HUES64 (cell line): ENCODE measurements at regions not wholly inside any gene's neighbourhood (a gene's known extent, or its start where the extent isn't known, plus 50 kb on each side); places are given as distances from the start of the nearest gene placed in this dataset.

Experiments used
- H3K27ac ChIP-seq: 2 replicates; pipeline ENCODE4 v1.7.0; 2013; ENCODE audit warnings: low read depth, low read length, inconsistent platforms
- H3K27me3 ChIP-seq: 2 replicates; pipeline ENCODE4 v1.6.1; 2013; ENCODE audit warnings: mild to moderate bottlenecking, low read length; ENCODE audit not compliant: insufficient read depth
- H3K36me3 ChIP-seq: 2 replicates; pipeline ENCODE4 v1.6.1; 2013; ENCODE audit warnings: mild to moderate bottlenecking, low read length; ENCODE audit not compliant: insufficient read depth
- H3K4me1 ChIP-seq: 2 replicates; pipeline ENCODE4 v1.6.1; 2013; ENCODE audit warnings: mild to moderate bottlenecking, low read length, moderate library complexity; ENCODE audit not compliant: insufficient read depth
- H3K4me3 ChIP-seq: 2 replicates; pipeline ENCODE4 v1.5.1; 2013; ENCODE audit warnings: mild to moderate bottlenecking, low read length, moderate library complexity
- H3K9ac ChIP-seq: 2 replicates; pipeline ENCODE4 v1.6.1; 2013; ENCODE audit warnings: mild to moderate bottlenecking, low read depth, low read length
- H3K9me3 ChIP-seq: 2 replicates; pipeline ENCODE4 v1.6.1; 2013; ENCODE audit warnings: low read depth, low read length; ENCODE audit not compliant: insufficient read depth
- WGBS: fragments of 150-250, 120-280 bp; methylation state at CpG from one replicate; pipeline ENCODE4 v1.1.7; 2013; ENCODE audit warnings: missing lambda C conversion rate; 5-methylcytosine and 5-hydroxymethylcytosine counted together

DNA sequence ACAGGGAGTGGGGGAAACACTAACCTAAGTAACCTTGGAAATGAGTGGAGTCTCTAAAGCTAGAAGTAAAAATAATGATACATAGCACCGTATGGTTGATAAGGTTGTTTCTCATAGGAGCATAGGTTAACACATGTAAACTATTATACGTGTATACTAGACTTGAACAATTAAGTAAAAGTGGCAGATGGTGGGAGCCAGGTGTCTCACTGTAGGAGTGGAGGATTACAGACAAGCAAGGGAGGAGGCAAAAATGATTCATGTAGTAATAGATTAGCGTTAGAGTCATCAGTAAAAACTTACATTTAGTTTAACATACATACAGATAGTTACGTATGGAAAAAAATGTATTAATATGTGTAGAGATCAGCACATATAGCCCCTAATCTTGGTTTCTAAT lies 138.4 kb upstream of the DSCAM start:
- H3K27ac ChIP-seq, result no peak overlapping the region
- 100% methylated on average over 2 of the region's 4 CpGs for WGBS
- peaks cover 19% of the 10 kb centered on the region for H3K9me3 ChIP-seq
- no peaks in the 10 kb centered on the region for H3K36me3 ChIP-seq
- no peak overlapping the region for H3K9ac ChIP-seq
- no peaks in the 10 kb centered on the region for H3K27me3 ChIP-seq
- H3K4me3 ChIP-seq, result no peak overlapping the region
- no peaks in the 10 kb centered on the region for H3K4me1 ChIP-seq

- H3K36me3 ChIP-seq, result no peaks in the 10 kb centered on the region
- H3K27me3 ChIP-seq, result no peaks in the 10 kb centered on the region
- no peak overlapping the region for H3K9ac ChIP-seq
- no peaks in the 10 kb centered on the region for H3K4me1 ChIP-seq
- no peak overlapping the region for H3K27ac ChIP-seq
- no peaks in the 10 kb centered on the region for H3K9me3 ChIP-seq
- WGBS, result 96% methylated on average over 2 of the region's 2 CpGs
- H3K4me3 ChIP-seq, result no peak overlapping the region
Measured at GRCh38 chr21:40990366-40990765, 143.4 kb upstream of the DSCAM start.

DNA sequence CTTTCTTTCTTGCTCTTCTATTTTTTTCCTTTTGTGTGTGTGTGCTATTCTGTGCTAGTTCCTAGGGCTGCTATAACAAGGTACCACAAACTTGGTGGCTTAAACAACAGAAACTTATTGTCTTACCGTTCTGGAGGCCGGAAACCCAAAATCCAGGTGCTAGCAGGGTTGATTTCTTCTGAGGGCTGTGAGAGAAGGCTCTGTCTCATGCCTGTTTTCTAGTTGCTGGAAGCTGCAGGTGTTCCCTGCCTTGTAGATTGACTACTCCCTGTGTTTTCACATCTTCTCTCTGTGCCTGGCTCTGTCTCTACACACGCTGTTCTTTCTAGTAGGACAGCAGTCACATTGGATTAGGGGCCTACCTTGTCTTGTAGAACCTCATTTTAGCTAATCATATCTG lies 150.9 kb upstream of the DSCAM start:
- Histone ChIP-seq H3K36me3 (no peaks in the 10 kb centered on the region), H3K4me1 (no peaks in the 10 kb centered on the region), H3K27me3 (no peaks in the 10 kb centered on the region), H3K4me3 (no peak overlapping the region), H3K27ac (no peak overlapping the region), H3K9me3 (peaks cover 12% of the 10 kb centered on the region; the same call in 1 of the 2 replicates), H3K9ac (no peak overlapping the region)
- 93% methylated on average over 3 of the region's 3 CpGs for whole genome bisulfite sequencing

- Histone ChIP-seq H3K4me3 (no peak overlapping the region), H3K27me3 (no peaks in the 10 kb centered on the region), H3K9me3 (peaks cover 12% of the 10 kb centered on the region; the same call in 1 of the 2 replicates), H3K36me3 (no peaks in the 10 kb centered on the region), H3K9ac (no peak overlapping the region), H3K4me1 (no peaks in the 10 kb centered on the region), H3K27ac (no peak overlapping the region)
- WGBS, result no CpG with 5 or more reads among the region's 1 CpG
Measured at GRCh38 chr21:41000838-41001237, 153.9 kb upstream of the DSCAM start.

- Histone ChIP-seq H3K27me3 (no peaks in the 10 kb centered on the region), H3K27ac (no peak overlapping the region), H3K4me1 (no peaks in the 10 kb centered on the region), H3K36me3 (no peaks in the 10 kb centered on the region), H3K9ac (no peak overlapping the region), H3K9me3 (0 out of 2 replicates have a peak, but pooled peaks cover 5% of the 10 kb centered on the region), H3K4me3 (no peak overlapping the region)
- 96% methylated on average over 6 of the region's 6 CpGs for WGBS
Measured at GRCh38 chr21:41006636-41007035, 159.7 kb upstream of the DSCAM start.

- no peaks in the 10 kb centered on the region for H3K4me1 ChIP-seq
- H3K27ac ChIP-seq, result no peak overlapping the region
- no peaks in the 10 kb centered on the region for H3K27me3 ChIP-seq
- no peak overlapping the region for H3K9ac ChIP-seq
- H3K9me3 ChIP-seq, result 0 out of 2 replicates have a peak, but pooled peaks cover 5% of the 10 kb centered on the region
- no peak overlapping the region for H3K4me3 ChIP-seq
- H3K36me3 ChIP-seq, result no peaks in the 10 kb centered on the region
- 95% methylated on average over 6 of the region's 6 CpGs for WGBS
Measured at GRCh38 chr21:41008351-41008750, 159.6 kb upstream of the BACE2 start.

DNA sequence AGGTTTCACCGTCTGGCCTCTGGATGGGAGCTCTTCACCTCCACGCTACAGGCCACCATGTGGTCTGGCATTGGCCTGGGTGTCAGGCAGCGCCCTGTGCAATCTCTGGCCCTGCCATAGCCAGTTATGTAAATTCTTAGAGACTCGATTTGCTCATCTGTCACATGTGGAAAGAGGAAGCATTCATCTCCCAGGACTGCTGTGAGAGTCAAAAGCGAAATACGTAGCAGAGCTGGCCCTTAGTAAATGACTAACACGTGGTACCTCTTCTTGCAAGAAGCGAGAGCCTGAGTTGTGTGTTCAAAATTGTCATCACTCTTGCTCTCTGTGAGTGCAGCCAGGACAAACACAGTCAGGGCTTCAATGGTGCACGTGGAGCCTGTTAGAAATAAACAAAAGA lies 159.0 kb upstream of the BACE2 start:
- WGBS, result 83% methylated on average over 9 of the region's 9 CpGs
- no peaks in the 10 kb centered on the region for H3K27me3 ChIP-seq
- H3K4me3 ChIP-seq, result no peak overlapping the region
- no peak overlapping the region for H3K9ac ChIP-seq
- H3K4me1 ChIP-seq, result no peaks in the 10 kb centered on the region
- H3K27ac ChIP-seq, result no peak overlapping the region
- H3K36me3 ChIP-seq, result no peaks in the 10 kb centered on the region
- 0 out of 2 replicates have a peak, but pooled peaks cover 5% of the 10 kb centered on the region for H3K9me3 ChIP-seq

DNA sequence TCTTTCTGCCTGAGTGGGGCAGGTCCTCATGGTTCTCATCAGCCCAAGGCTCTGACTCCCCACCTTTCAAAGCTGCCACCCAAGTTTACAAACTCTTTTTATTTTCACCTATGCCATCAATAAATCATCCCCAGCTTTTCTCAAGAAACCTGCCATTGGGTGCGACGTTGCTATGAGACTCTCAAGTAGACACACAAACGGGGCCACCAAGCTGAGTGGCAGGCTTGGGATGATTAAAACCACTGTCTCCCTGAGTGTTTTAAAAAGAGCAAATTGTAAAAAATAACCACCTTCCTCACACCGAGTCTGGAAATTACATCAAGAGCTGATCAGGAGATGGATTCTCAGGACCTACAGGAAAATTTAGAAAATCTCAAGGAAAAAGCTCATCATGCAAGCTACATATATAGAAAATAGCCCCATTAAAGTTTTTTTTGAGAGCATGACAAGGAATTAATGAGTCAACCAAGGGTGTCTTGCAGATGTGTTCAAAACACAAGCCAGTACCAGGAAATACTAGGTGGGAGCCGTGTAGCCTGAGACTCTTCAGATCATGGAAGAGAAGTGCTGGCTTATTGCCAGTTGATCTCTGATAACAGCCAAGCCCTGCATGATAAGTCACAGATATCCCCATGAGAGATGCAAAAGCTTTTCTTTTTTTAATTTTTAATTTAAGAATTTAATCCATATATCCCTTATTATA lies 158.4 kb upstream of the BACE2 start:
- H3K27me3 ChIP-seq, result no peaks in the 10 kb centered on the region
- H3K4me1 ChIP-seq, result no peaks in the 10 kb centered on the region
- no peak overlapping the region for H3K27ac ChIP-seq
- 93% methylated on average over 5 of the region's 5 CpGs for WGBS
- H3K36me3 ChIP-seq, result no peaks in the 10 kb centered on the region
- H3K9me3 ChIP-seq, result 0 out of 2 replicates have a peak, but pooled peaks cover 5% of the 10 kb centered on the region
- no peak overlapping the region for H3K9ac ChIP-seq
- no peak overlapping the region for H3K4me3 ChIP-seq

DNA sequence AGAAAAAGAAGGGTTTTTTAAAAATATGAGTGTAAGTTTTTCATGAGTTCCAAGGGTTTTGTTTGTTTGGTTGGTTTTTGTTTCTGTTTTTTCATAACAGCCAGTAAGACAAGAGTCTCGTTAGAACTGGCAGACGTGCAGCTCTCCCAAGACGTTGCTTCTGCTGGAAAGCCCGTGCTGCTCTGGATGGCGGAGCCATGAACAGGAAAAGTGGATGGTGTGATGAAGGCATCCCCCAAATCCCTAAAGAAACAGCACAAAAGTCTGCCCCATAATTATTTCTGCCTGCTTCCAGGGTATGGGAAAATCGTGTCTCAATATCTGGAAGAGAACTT lies 157.9 kb upstream of the BACE2 start:
- no peak overlapping the region for H3K4me3 ChIP-seq
- WGBS, result 93% methylated on average over 5 of the region's 6 CpGs

DNA sequence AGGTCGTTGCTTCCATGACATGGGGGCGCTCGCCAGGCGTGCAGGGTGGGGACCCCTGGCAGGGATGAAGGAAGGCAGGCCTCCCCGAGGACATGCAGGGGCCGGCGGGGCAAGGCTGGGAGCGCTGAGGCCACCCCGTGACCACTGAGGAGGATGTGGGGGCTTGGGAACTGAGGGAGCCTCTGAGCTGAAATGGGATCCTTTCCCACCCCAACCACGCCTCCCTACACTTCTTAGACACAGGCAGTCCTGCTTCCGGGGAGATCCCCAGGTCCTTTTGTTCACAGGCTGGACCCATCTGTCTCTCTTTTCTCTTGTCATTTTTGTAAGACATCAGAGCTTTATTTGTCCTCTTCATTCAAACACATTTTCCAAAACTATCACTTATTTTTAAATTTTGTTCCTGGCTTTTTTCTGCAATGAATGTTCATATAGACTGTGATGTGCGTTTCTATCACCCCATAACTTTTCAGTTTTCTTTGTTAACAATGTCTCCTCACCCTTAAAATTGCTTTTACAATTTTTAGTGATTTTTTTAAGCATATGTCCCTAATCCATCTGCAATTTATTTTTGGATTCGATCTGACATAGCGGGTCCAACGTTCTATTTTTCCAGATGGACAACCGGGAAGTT lies 156.7 kb upstream of the BACE2 start:
- Histone ChIP-seq H3K9ac (no peak overlapping the region), H3K27ac (no peak overlapping the region), H3K27me3 (no peaks in the 10 kb centered on the region), H3K9me3 (0 out of 2 replicates have a peak, but pooled peaks cover 5% of the 10 kb centered on the region), H3K4me3 (no peak overlapping the region), H3K36me3 (no peaks in the 10 kb centered on the region), H3K4me1 (no peaks in the 10 kb centered on the region)
- WGBS, result 92% methylated on average over 16 of the region's 16 CpGs

More for the DNA sequence above, 157.9 kb upstream of the BACE2 start:
- Histone ChIP-seq H3K9ac (no peak overlapping the region), H3K27ac (no peak overlapping the region), H3K27me3 (no peaks in the 10 kb centered on the region), H3K36me3 (no peaks in the 10 kb centered on the region), H3K4me1 (no peaks in the 10 kb centered on the region), H3K9me3 (0 out of 2 replicates have a peak, but pooled peaks cover 5% of the 10 kb centered on the region)

DNA sequence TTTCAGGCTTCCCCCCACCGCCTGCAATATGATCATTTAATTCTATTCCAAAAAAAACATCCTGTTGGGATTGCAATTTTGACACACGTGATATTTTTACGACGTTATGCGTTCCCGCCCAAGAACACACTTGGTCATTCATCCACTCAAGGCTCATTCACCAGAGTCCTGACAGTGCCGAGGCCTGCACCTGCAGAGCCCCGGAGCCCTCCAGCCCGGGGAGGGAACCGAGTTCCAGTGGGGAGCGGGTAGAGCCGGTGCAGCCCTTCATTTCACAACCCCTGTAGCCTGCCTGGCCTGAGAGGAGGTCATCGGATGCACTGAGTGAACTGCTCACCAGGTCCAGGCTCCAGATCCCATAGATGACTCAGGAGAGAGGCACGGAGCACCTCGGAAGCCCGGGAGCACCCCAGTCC lies 156.0 kb upstream of the BACE2 start:
- Histone ChIP-seq H3K36me3 (no peaks in the 10 kb centered on the region), H3K4me1 (no peaks in the 10 kb centered on the region), H3K9me3 (0 out of 2 replicates have a peak, but pooled peaks cover 5% of the 10 kb centered on the region), H3K4me3 (no peak overlapping the region), H3K27me3 (no peaks in the 10 kb centered on the region), H3K27ac (no peak overlapping the region), H3K9ac (no peak overlapping the region)
- 96% methylated on average over 16 of the region's 16 CpGs for WGBS
